ENCODE measurements at regions not wholly inside any gene's neighbourhood (a gene's known extent, or its start where the extent isn't known, plus 50 kb on each side); places are given as distances from the start of the nearest gene placed in this dataset.

DNA sequence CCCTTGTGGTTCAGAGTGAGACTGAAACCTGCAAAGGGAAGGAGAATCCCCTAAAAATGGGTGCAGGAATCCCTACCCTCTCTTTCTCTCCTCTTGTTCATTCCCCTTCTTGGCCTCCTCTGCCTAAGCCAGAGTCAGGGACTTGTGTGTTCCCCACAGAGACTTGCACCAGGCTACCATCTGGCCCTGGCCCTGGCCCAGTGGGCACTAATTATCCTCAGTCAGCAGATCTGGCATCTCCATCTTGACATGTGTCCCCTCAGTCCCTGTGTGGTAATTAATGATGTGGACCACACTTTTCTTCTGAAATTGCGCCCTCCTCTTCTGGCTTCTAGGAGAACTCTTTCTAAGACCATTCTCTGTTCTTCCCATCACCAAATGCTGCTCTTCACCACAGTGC lies 354.4 kb downstream of the SETD4 start:
- H3K4me3 ChIP-seq (ENCODE audit: low read length) = no peak overlapping the region
- TF ChIP-seq, protein P1, sequence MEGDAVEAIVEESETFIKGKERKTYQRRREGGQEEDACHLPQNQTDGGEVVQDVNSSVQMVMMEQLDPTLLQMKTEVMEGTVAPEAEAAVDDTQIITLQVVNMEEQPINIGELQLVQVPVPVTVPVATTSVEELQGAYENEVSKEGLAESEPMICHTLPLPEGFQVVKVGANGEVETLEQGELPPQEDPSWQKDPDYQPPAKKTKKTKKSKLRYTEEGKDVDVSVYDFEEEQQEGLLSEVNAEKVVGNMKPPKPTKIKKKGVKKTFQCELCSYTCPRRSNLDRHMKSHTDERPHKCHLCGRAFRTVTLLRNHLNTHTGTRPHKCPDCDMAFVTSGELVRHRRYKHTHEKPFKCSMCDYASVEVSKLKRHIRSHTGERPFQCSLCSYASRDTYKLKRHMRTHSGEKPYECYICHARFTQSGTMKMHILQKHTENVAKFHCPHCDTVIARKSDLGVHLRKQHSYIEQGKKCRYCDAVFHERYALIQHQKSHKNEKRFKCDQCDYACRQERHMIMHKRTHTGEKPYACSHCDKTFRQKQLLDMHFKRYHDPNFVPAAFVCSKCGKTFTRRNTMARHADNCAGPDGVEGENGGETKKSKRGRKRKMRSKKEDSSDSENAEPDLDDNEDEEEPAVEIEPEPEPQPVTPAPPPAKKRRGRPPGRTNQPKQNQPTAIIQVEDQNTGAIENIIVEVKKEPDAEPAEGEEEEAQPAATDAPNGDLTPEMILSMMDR (conservative IDR thresholded peaks at IDR 0.05; ENCODE audit: low read length) = no peak
- DNase-seq (ENCODE audit: low read depth) = no peak

DNA sequence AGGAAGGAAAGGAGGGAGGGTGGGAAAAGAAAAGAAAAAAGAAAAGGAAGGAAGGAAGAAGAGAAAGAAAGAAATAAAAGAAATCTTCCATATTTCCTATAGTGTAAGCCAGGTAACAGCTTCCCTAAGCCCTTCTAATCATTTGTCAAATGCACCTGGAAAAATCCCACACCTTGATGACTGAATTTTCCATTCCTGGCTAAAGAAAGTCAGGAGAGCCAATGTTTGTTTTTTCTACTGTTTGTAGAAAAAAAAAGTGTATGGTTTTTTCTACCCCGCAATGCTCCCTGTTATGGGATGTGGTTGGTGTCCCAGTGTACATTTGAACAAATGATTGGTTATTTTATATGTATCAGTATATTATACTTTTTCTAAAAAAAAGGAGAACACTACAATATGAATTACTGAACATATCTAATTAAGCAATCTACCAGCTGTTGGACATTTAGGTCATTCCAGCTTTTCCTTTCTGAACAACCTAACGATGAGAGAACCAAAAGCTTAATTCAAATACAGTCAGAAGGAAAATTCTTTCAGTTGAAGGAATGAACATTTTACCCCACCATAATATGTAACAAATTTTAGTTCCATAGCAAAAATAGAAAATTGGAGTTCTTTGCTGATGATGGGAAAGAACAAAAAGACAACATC lies 355.0 kb downstream of the SETD4 start:
- TF ChIP-seq, protein P1 (conservative IDR thresholded peaks at IDR 0.05; ENCODE audit: low read length) = no peak
- DNase-seq (ENCODE audit: low read depth) = no peak
- H3K4me3 ChIP-seq (ENCODE audit: low read length) = no peak overlapping the region

DNA sequence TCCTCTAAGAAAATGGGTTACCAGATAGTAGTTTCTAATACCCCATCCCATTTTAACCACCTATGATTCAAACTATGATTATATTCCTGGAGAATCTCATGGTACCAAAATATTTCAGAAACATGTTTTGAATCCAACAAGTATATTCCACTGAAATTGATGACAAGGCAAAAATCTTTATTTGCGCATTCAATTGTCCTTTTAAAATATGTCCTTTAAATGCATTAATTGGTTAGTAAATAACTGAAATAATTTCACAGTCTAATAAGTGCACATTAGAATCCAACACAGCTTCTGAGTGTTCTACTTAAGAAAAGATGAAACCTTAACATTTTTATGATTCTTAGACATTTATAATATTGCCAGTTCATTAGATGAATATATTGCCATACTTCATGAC lies 356.6 kb downstream of the SETD4 start:
- no peak overlapping the region for H3K4me3 ChIP-seq (ENCODE audit: low read length)
- no peak for DNase-seq (ENCODE audit: low read depth)
- TF ChIP-seq, protein P1 (conservative IDR thresholded peaks at IDR 0.05; ENCODE audit: low read length) = no peak

DNA sequence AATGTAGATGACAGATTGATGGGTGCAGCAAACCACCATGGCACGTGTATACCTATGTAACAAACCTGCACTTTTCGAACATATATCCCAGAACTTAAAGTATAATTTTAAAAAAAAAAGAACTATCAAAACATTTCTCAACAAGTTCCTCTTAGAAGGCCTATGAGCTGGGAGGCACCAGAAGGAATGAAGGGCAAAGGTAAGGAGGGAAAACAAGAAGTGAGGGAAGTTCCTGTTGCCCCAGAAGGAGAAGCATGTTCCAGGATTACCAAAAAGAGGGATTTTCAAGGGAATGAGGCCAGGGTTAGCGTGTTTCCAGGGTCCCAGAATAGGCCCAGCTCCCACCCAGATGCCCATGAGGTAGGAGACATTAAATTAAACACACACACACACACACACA lies 361.0 kb downstream of the SETD4 start:
- no peak for DNase-seq (ENCODE audit: low read depth)
- TF ChIP-seq, protein P1 (conservative IDR thresholded peaks at IDR 0.05; ENCODE audit: low read length) = no peak
- no peak overlapping the region for H3K4me3 ChIP-seq (ENCODE audit: low read length)

DNA sequence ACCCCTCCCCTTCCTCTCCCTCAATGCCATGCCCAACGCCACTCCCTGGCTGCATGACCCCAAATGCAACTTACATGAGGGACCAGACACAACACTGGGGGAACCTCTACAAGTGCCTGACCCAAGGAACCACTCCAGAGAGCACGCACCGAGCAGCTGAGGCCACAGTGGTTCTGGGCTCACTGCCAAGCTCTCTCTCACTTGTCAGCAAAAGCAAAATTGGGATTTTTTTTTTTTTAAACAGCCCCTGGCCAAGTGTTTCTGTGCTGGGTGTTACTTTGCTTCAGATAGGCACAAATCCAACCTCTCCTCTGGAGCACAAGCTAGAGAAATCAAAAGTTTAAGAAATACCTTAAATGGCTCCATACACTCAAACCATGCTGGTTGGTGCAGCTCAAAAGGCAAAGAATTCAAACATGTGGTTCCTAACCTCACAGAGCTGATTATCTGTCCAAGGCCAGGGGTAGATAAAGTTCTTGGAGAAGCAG lies 363.0 kb downstream of the SETD4 start:
- TF ChIP-seq, protein P1 (conservative IDR thresholded peaks at IDR 0.05; ENCODE audit: low read length) = no peak
- H3K4me3 ChIP-seq (ENCODE audit: low read length) = no peak overlapping the region
- DNase-seq (ENCODE audit: low read depth) = peak; percentile 34

DNA sequence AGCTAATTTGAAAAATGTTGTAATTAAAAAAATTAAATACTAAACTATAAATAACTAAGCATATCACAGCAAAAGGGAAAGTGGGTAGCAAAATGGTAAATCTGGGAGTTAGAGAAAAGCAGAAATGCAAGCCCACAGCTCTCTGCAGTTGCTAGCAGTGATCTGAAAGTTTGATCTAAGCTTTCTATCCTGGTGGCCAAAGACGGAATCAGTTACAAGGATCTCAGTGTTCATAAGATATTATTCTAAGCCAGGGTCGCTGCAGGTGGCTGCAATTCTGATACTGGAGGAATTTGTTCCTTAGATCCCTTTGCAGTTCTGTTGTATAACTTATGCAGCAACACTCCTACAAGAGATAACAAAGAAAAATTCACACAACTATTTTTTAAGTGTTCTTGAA lies 363.7 kb downstream of the SETD4 start:
- no peak for DNase-seq (ENCODE audit: low read depth)
- TF ChIP-seq, protein P1 (conservative IDR thresholded peaks at IDR 0.05; ENCODE audit: low read length) = no peak; the same call in 1 of the 2 replicates
- no peak overlapping the region for H3K4me3 ChIP-seq (ENCODE audit: low read length)

DNA sequence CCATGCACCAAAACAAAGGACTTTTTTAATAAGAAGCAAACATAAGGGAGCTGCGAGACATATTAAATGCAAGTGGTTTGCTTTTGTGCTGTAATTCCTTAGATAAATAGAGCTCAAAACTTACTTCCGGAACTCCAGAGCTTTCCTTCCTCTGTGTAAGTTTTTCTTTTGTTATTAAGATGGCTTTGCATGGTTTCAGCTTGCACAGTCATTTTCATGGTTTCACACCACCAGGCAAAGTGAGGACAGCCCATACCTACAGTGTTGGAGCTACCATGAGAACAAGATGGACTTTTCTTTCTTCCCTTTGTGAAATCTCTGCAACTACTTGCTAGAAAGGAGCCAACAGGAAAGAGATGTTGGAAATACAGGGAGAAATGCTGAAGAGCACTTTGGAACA lies 368.0 kb downstream of the SETD4 start:
- H3K4me3 ChIP-seq (ENCODE audit: low read length) = no peak overlapping the region
- no peak for DNase-seq (ENCODE audit: low read depth)
- TF ChIP-seq, protein P1 (conservative IDR thresholded peaks at IDR 0.05; ENCODE audit: low read length) = no peak
